ENCODE measurements at regions not wholly inside any gene's neighbourhood (a gene's known extent, or its start where the extent isn't known, plus 50 kb on each side); places are given as distances from the start of the nearest gene placed in this dataset.

DNA sequence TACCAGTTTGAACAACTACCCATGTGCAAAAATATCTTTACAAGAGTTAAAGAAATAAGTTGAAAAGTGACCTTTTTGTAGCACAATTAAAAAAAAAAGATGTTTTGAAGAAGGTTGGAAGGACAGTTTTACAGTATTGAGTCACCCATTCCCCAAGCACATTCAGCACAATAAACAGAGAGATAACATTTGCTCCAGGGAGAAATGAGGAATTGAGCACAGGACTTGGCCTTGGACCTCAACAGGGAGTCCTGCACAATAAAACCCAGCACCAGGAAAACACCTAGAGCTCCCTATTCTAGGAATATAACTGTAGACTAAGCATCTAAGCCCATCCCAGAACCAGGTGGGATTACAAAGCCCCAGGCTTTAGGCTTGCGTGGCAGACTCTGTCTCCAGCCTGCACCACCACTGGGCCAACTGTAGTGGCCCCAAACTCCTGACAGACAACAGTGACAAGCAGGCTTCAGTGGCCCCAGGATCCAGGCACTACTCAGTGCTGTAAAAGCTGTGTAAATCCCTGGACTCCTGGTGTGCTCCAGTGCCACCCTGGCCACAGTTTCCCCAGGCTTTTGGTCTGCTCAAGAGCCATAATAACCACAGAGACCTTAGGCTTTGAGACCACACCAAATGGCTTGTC lies 857.2 kb downstream of the SLITRK1 start:
- no peaks in the 10 kb centered on the region for H4K20me1 ChIP-seq (ENCODE audit: insufficient read depth, low read length)
- H3K4me3 Mint-ChIP-seq: no peak overlapping the region
- H3K4me3 ChIP-seq (replicated peaks in 1 of 3; ENCODE audit: low read depth in 2 of 3, low read length in 3 of 3): no peak overlapping the region
- no peak overlapping the region for H3K27ac ChIP-seq (ENCODE audit: low read depth in 1 of 2, low read length in 2 of 2)
- H3K79me2 ChIP-seq (ENCODE audit: insufficient read depth, low read length): no peaks in the 10 kb centered on the region
- peaks cover 0 to 11% (median 2%) of the 10 kb centered on the region in 7 donors for H3K9me3 Mint-ChIP-seq
- H2AFZ ChIP-seq (ENCODE audit: insufficient read depth, low read depth, low read length, poor library complexity, severe bottlenecking): no peak overlapping the region
- no peak for DNase-seq
- TF ChIP-seq, protein P1, sequence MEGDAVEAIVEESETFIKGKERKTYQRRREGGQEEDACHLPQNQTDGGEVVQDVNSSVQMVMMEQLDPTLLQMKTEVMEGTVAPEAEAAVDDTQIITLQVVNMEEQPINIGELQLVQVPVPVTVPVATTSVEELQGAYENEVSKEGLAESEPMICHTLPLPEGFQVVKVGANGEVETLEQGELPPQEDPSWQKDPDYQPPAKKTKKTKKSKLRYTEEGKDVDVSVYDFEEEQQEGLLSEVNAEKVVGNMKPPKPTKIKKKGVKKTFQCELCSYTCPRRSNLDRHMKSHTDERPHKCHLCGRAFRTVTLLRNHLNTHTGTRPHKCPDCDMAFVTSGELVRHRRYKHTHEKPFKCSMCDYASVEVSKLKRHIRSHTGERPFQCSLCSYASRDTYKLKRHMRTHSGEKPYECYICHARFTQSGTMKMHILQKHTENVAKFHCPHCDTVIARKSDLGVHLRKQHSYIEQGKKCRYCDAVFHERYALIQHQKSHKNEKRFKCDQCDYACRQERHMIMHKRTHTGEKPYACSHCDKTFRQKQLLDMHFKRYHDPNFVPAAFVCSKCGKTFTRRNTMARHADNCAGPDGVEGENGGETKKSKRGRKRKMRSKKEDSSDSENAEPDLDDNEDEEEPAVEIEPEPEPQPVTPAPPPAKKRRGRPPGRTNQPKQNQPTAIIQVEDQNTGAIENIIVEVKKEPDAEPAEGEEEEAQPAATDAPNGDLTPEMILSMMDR (IDR thresholded peaks at IDR 0.05): no peak
- H3K4me1 Mint-ChIP-seq: no peaks in the 10 kb centered on the region
- no peaks in the 10 kb centered on the region for H3K27me3 Mint-ChIP-seq (ENCODE audit: low read depth in 3 of 3)
- H3K27ac Mint-ChIP-seq: no peak overlapping the region
- H3K9ac ChIP-seq (ENCODE audit: insufficient read depth, low read length, poor library complexity, severe bottlenecking): no peak overlapping the region
- no peaks in the 10 kb centered on the region for H3K27me3 ChIP-seq (ENCODE audit: control insufficient read depth in 2 of 2, insufficient read depth in 2 of 2, low read length in 2 of 2)
- H3K36me3 Mint-ChIP-seq: no peaks in the 10 kb centered on the region
- H3K9me3 ChIP-seq (replicated peaks in 1 of 2; ENCODE audit: control insufficient read depth in 1 of 2, insufficient read depth in 1 of 2, low read length in 2 of 2): no peaks in the 10 kb centered on the region
- WGBS (ENCODE audit: insufficient coverage): 100% methylated on average over 1 of the region's 1 CpG
- no peaks in the 10 kb centered on the region for H3K4me1 ChIP-seq (ENCODE audit: control insufficient read depth in 1 of 2, insufficient read depth in 2 of 2, low read length in 2 of 2)
- intact Hi-C loops (cut with micrococcal nuclease): no loop called here
- no peak overlapping the region for H3K4me2 ChIP-seq (replicated peaks; ENCODE audit: extremely low read depth, low read length, poor library complexity, severe bottlenecking)
- H3K36me3 ChIP-seq (replicated peaks in 1 of 2; ENCODE audit: control insufficient read depth in 1 of 2, insufficient read depth in 2 of 2, low read length in 2 of 2): no peaks in the 10 kb centered on the region

GRCh38 chr13:83024232-83024631 lies 858.0 kb downstream of the SLITRK1 start:
- H3K4me3 ChIP-seq (replicated peaks in 1 of 3; ENCODE audit: low read depth in 2 of 3, low read length in 3 of 3): no peak overlapping the region
- H4K20me1 ChIP-seq (ENCODE audit: insufficient read depth, low read length): no peaks in the 10 kb centered on the region
- no peak overlapping the region for H3K9ac ChIP-seq (ENCODE audit: insufficient read depth, low read length, poor library complexity, severe bottlenecking)
- intact Hi-C loops (cut with micrococcal nuclease): no loop called here
- Mint-ChIP-seq H3K4me3 (no peak overlapping the region), H3K27me3 (ENCODE audit: low read depth in 3 of 3) (no peaks in the 10 kb centered on the region), H3K27ac (no peak overlapping the region), H3K4me1 (no peaks in the 10 kb centered on the region), H3K36me3 (no peaks in the 10 kb centered on the region), H3K9me3 (peaks cover 0 to 10% (median 2%) of the 10 kb centered on the region in 7 donors)
- H3K36me3 ChIP-seq (replicated peaks in 1 of 2; ENCODE audit: control insufficient read depth in 1 of 2, insufficient read depth in 2 of 2, low read length in 2 of 2): no peaks in the 10 kb centered on the region
- no peaks in the 10 kb centered on the region for H3K9me3 ChIP-seq (replicated peaks in 1 of 2; ENCODE audit: control insufficient read depth in 1 of 2, insufficient read depth in 1 of 2, low read length in 2 of 2)
- TF ChIP-seq, protein P1 (IDR thresholded peaks at IDR 0.05): no peak
- DNase-seq: no peak
- H3K79me2 ChIP-seq (ENCODE audit: insufficient read depth, low read length): no peaks in the 10 kb centered on the region
- H3K4me2 ChIP-seq (replicated peaks; ENCODE audit: extremely low read depth, low read length, poor library complexity, severe bottlenecking): no peak overlapping the region
- H2AFZ ChIP-seq (ENCODE audit: insufficient read depth, low read depth, low read length, poor library complexity, severe bottlenecking): no peak overlapping the region
- no peaks in the 10 kb centered on the region for H3K27me3 ChIP-seq (ENCODE audit: control insufficient read depth in 2 of 2, insufficient read depth in 2 of 2, low read length in 2 of 2)
- H3K4me1 ChIP-seq (ENCODE audit: control insufficient read depth in 1 of 2, insufficient read depth in 2 of 2, low read length in 2 of 2): no peaks in the 10 kb centered on the region
- no CpG with 5 or more reads among the region's 1 CpG for WGBS (ENCODE audit: insufficient coverage)
- H3K27ac ChIP-seq (ENCODE audit: low read depth in 1 of 2, low read length in 2 of 2): no peak overlapping the region

Data from CD14-positive monocyte (primary cell).